ENCODE measurements at regions not wholly inside any gene's neighbourhood (a gene's known extent, or its start where the extent isn't known, plus 50 kb on each side); places are given as distances from the start of the nearest gene placed in this dataset.
A peak's percentile ranks its signal among the peaks of the same experiment; 100 is the strongest.

GRCh38 chr17:71436479-71436878, 684.3 kb upstream of the SOX9 start:
- H3K4me3 Mint-ChIP-seq (ENCODE audit: unreplicated experiment) = no peak overlapping the region
- DNase-seq (ENCODE audit: unreplicated experiment) = no peak
- TF ChIP-seq CTCF (IDR thresholded peaks at IDR 0.05; ENCODE audit: unreplicated experiment) = no peak
- H3K27me3 Mint-ChIP-seq (ENCODE audit: insufficient read depth, unreplicated experiment) = no peaks in the 10 kb centered on the region
- CTCF ChIA-PET = no interaction called here
- POLR2A ChIA-PET = no interaction called here
- H3K4me1 Mint-ChIP-seq (ENCODE audit: insufficient read depth, unreplicated experiment) = peaks cover 55% of the 10 kb centered on the region
- no TSS peak for BruUV-seq (replicated peaks)
- no peaks in the 10 kb centered on the region for H3K36me3 Mint-ChIP-seq (ENCODE audit: insufficient read depth, unreplicated experiment)
- H3K27ac Mint-ChIP-seq (ENCODE audit: low read depth, unreplicated experiment) = no peak overlapping the region
- no peaks in the 10 kb centered on the region for H3K9me3 Mint-ChIP-seq (ENCODE audit: unreplicated experiment)
- intact Hi-C loops (cut with micrococcal nuclease) = no loop called here

- CTCF ChIA-PET = no interaction called here
- Mint-ChIP-seq H3K9me3 (ENCODE audit: unreplicated experiment) (no peaks in the 10 kb centered on the region), H3K36me3 (ENCODE audit: insufficient read depth, unreplicated experiment) (no peaks in the 10 kb centered on the region), H3K4me1 (ENCODE audit: insufficient read depth, unreplicated experiment) (peaks cover 56% of the 10 kb centered on the region), H3K4me3 (ENCODE audit: unreplicated experiment) (no peak overlapping the region), H3K27me3 (ENCODE audit: insufficient read depth, unreplicated experiment) (no peaks in the 10 kb centered on the region), H3K27ac (ENCODE audit: low read depth, unreplicated experiment) (peak overlapping the region; percentile 16)
- no TSS peak for BruUV-seq (replicated peaks)
- DNase-seq (ENCODE audit: unreplicated experiment) = no peak
- POLR2A ChIA-PET = no interaction called here
- intact Hi-C loops (cut with micrococcal nuclease) = no loop called here
- no peak for TF ChIP-seq CTCF (IDR thresholded peaks at IDR 0.05; ENCODE audit: unreplicated experiment)
Measured at GRCh38 chr17:71437166-71437565, 683.7 kb upstream of the SOX9 start.

GRCh38 chr17:71438631-71439146, 682.1 kb upstream of the SOX9 start:
- no peaks in the 10 kb centered on the region for H3K36me3 Mint-ChIP-seq (ENCODE audit: insufficient read depth, unreplicated experiment)
- H3K27me3 Mint-ChIP-seq (ENCODE audit: insufficient read depth, unreplicated experiment) = no peaks in the 10 kb centered on the region
- no peaks in the 10 kb centered on the region for H3K9me3 Mint-ChIP-seq (ENCODE audit: unreplicated experiment)
- ChIA-PET CTCF (interaction anchor here (0.6 to 1.0 kb wide), 4 partner anchors 26 to 259 kb away, joined by 3 read pairs; no protein-coding TSS in a partner anchor), POLR2A (interaction anchor here (0.7 to 2.0 kb wide), 10 partner anchors 11 to 334 kb away, joined by 3 to 10 read pairs (median 4); no protein-coding TSS in a partner anchor)
- no TSS peak for BruUV-seq (replicated peaks)
- H3K4me1 Mint-ChIP-seq (ENCODE audit: insufficient read depth, unreplicated experiment) = peaks cover 44% of the 10 kb centered on the region
- H3K27ac Mint-ChIP-seq (ENCODE audit: low read depth, unreplicated experiment) = peak overlapping the region; percentile 79
- peak; percentile 87 for DNase-seq (ENCODE audit: unreplicated experiment)
- no peak overlapping the region for H3K4me3 Mint-ChIP-seq (ENCODE audit: unreplicated experiment)
- TF ChIP-seq CTCF (IDR thresholded peaks at IDR 0.05; ENCODE audit: unreplicated experiment) = no peak
- intact Hi-C loops (cut with micrococcal nuclease) = no loop called here

- no peaks in the 10 kb centered on the region for H3K9me3 Mint-ChIP-seq (ENCODE audit: unreplicated experiment)
- intact Hi-C loops (cut with micrococcal nuclease) = no loop called here
- ChIA-PET POLR2A (interaction anchor here (1.0 to 1.3 kb wide), 2 partner anchors 19 to 28 kb away, joined by 5 to 6 read pairs; no protein-coding TSS in a partner anchor), CTCF (interaction anchor here (0.8 to 1.2 kb wide), 2 partner anchors 20 to 21 kb away, joined by 3 to 6 read pairs; no protein-coding TSS in a partner anchor)
- H3K4me1 Mint-ChIP-seq (ENCODE audit: insufficient read depth, unreplicated experiment) = peaks cover 51% of the 10 kb centered on the region
- no peaks in the 10 kb centered on the region for H3K36me3 Mint-ChIP-seq (ENCODE audit: insufficient read depth, unreplicated experiment)
- no peak for TF ChIP-seq CTCF (IDR thresholded peaks at IDR 0.05; ENCODE audit: unreplicated experiment)
- H3K27ac Mint-ChIP-seq (ENCODE audit: low read depth, unreplicated experiment) = peak overlapping the region; percentile 82
- BruUV-seq (replicated peaks) = no TSS peak
- no peak for DNase-seq (ENCODE audit: unreplicated experiment)
- H3K27me3 Mint-ChIP-seq (ENCODE audit: insufficient read depth, unreplicated experiment) = no peaks in the 10 kb centered on the region
- H3K4me3 Mint-ChIP-seq (ENCODE audit: unreplicated experiment) = no peak overlapping the region
Measured at GRCh38 chr17:71440513-71440912, 680.3 kb upstream of the SOX9 start.

All from MCF 10A (cell line).